Transverse colon (tissue), 4 donors: ENCODE measurements at regions not wholly inside any gene's neighbourhood (a gene's known extent, or its start where the extent isn't known, plus 50 kb on each side); places are given as distances from the start of the nearest gene placed in this dataset.

ENCODE experiments used
- DNase-seq: peaks from one replicate; pipeline ENCODE4 v3.0.0-alpha.2; 2019
- H3K27ac ChIP-seq, 4 donors: fragments of 200-600 bp; sonication (generic); 2 replicates each; pipeline ENCODE4 v1.5.1; 2016 to 2018; ENCODE audit warnings: inconsistent platforms in 4 of 4
- H3K27me3 ChIP-seq: fragments of 200-600 bp; sonication (generic); 2 replicates; pipeline ENCODE4 v1.5.1; 2017; ENCODE audit warnings: inconsistent platforms
- H3K36me3 ChIP-seq, 4 donors: fragments of 200-600 bp; sonication (generic); 2 replicates each; pipeline ENCODE4 v1.5.1; 2017 to 2019; ENCODE audit warnings: inconsistent platforms in 4 of 4
- H3K4me1 ChIP-seq, 4 donors: fragments of 200-600 bp; sonication (generic); 2 replicates each; pipeline ENCODE4 v1.5.1; 2017 to 2020; ENCODE audit warnings: inconsistent platforms in 4 of 4
- H3K4me3 ChIP-seq, 4 donors: fragments of 200-600 bp; sonication (generic); 1 replicate in 1 of 4; 2 replicates in 3 of 4; pipeline versions ENCODE4 v1.5.1 to v1.6.1; 2017 to 2019; ENCODE audit warnings: inconsistent platforms in 4 of 4
- H3K9me3 ChIP-seq, 2 donors: fragments of 200-600 bp; sonication (generic); 2 replicates each; pipeline ENCODE4 v1.5.1; 2017 to 2019; ENCODE audit warnings: inconsistent platforms in 2 of 2
- CTCF ChIP-seq, 5 experiments: fragments of 200-600 bp in 3 of 5; fragments of 450-650 bp in 2 of 5; sonication (generic) in 3 of 5; IDR thresholded peaks; 1 replicate in 2 of 5; 2 replicates in 3 of 5; pipeline ENCODE4 v1.5.1; 2016 to 2017; ENCODE audit warnings: antibody characterized with exemption in 5 of 5, inconsistent platforms in 3 of 5, mild to moderate bottlenecking in 2 of 5, moderate library complexity in 1 of 5
- EP300 ChIP-seq: sonication (generic); formaldehyde crosslinking; IDR thresholded peaks from one replicate; pipeline ENCODE4 v1.6.1; 2017; ENCODE audit warnings: antibody characterized with exemption, low read depth
- POLR2A ChIP-seq: fragments of 450-650 bp; IDR thresholded peaks from one replicate; pipeline ENCODE4 v1.6.1; 2016; ENCODE audit warnings: antibody characterized with exemption, mild to moderate bottlenecking, moderate library complexity
- POLR2AphosphoS5 ChIP-seq, 3 donors: sonication (generic); formaldehyde crosslinking; IDR thresholded peaks; one replicate each; pipeline ENCODE4 v1.6.1; 2016; ENCODE audit warnings: antibody characterized with exemption in 3 of 3
- WGBS, 2 donors: methylation state at CpG; one replicate each; pipeline ENCODE4 v1.1.5; 2018; ENCODE audit warnings: low coverage in 1 of 2; 5-methylcytosine and 5-hydroxymethylcytosine counted together
- in situ Hi-C, 4 donors: fragments of 200-750 bp; cut with MboI; loops; one replicate each; pipeline versions ENCODE4 v1.15.0 to v1.15.1; 2017; ENCODE audit warnings: low sequenced_read_pairs in 3 of 4, low pct_ligation_motif_present in 1 of 4, low pct_unique_long_range_greater_than_20kb in 1 of 4
- intact Hi-C: fragments of 100-400 bp; cut with DNase I; formaldehyde crosslinking; loops from one replicate; pipeline ENCODE4 v1.15.1; 2023; ENCODE audit warnings: low total_unique reads

DNA sequence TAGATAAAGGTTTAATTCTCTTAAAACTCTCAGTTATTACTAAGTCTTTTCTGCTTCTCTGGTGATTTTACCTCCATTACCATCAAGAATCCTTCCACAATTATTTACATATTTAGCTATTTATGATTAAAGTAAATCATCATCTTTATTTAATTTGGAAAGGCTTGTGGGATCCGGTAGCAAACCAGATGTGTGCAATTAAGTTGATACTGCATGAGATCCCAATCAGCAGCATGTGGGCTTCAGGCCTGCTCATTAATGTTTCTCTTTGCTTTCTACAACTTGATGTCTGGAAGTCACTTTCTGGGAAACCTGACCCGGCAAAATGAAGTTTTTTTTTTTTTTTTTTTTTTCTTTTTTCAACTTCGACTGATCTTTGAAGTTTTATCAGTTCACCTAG is 558.4 kb upstream of the ANO5 start:
- no peaks in the 10 kb centered on the region for H3K27me3 ChIP-seq
- 73 to 80% methylated on average over 3 of the region's 3 CpGs for WGBS, 2 donors
- in situ Hi-C loops = no loop called here
- no peak for DNase-seq
- no peak for TF ChIP-seq POLR2A
- intact Hi-C loops = no loop called here
- no peak overlapping the region for H3K27ac ChIP-seq
- peaks cover 0 to 2% of the 10 kb centered on the region in 2 donors for H3K9me3 ChIP-seq
- H3K4me1 ChIP-seq = no peaks in the 10 kb centered on the region
- H3K4me3 ChIP-seq = no peak overlapping the region
- no peaks in the 10 kb centered on the region for H3K36me3 ChIP-seq

- intact Hi-C loops = no loop called here
- no peak overlapping the region for H3K4me3 ChIP-seq
- no peak for TF ChIP-seq EP300
- no peak for TF ChIP-seq CTCF (IDR thresholded peaks at IDR 0.05)
- no peak for TF ChIP-seq POLR2AphosphoS5 (IDR thresholded peaks at IDR 0.05)
- no peak for TF ChIP-seq POLR2A
- H3K27ac ChIP-seq = no peak overlapping the region
- H3K36me3 ChIP-seq = no peaks in the 10 kb centered on the region
- DNase-seq = no peak
- peaks cover 0 to 2% of the 10 kb centered on the region in 2 donors for H3K9me3 ChIP-seq
- in situ Hi-C loops = no loop called here
- no peaks in the 10 kb centered on the region for H3K27me3 ChIP-seq
- H3K4me1 ChIP-seq = no peaks in the 10 kb centered on the region
These were observed 557.9 kb upstream of the ANO5 start for GRCh38 chr11:21634956-21635355.

DNA sequence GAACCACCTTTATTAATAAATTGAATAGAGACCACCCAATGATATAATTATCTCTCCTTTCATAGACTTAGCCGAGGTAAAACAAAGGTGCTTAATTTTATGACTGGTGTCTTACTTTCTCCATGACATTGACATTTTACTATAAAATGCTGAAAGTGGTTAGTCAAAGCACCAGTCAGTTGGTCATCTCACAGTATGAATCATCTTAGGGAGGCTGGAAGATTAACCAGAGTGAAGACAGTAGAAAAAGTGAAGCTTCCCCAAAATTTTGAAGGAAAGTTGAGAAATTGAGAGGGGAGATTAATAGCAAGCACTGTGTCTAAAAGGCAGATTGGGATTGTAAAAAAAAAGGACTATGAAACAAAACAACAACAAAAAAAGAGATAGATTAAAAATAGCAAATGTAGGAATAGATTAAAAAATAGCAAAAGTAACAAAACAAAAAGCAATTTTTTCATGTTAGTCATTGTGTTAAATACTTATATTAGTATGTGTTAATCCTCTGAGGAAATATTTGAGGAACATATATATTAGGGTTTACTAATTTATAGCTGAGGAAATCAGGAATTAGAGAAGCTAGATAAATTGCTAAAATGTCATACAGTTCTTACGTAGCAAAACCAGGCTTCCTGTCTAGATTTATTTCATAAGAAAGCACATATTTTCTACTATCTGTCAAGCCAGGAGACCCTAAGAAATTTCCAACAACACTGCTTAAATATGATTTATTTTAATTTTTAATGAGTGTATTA is 557.3 kb upstream of the ANO5 start:
- TF ChIP-seq POLR2A (no peak), EP300 (no peak), POLR2AphosphoS5 (IDR thresholded peaks at IDR 0.05) (no peak), CTCF (IDR thresholded peaks at IDR 0.05) (no peak)
- Histone ChIP-seq H3K27ac (no peak overlapping the region), H3K27me3 (no peaks in the 10 kb centered on the region), H3K4me1 (no peaks in the 10 kb centered on the region), H3K36me3 (no peaks in the 10 kb centered on the region), H3K9me3 (peaks cover 0 to 2% of the 10 kb centered on the region in 2 donors), H3K4me3 (no peak overlapping the region)
- DNase-seq = no peak
- WGBS, 2 donors = 37 to 46% methylated on average over 2 of the region's 2 CpGs
- intact Hi-C loops = no loop called here
- in situ Hi-C loops = no loop called here

GRCh38 chr11:21636561-21636960 is 556.3 kb upstream of the ANO5 start:
- intact Hi-C loops (no loop called here), in situ Hi-C loops (no loop called here)
- Histone ChIP-seq H3K36me3 (no peaks in the 10 kb centered on the region), H3K27me3 (no peaks in the 10 kb centered on the region), H3K4me3 (no peak overlapping the region), H3K9me3 (peaks cover 0 to 2% of the 10 kb centered on the region in 2 donors), H3K4me1 (no peaks in the 10 kb centered on the region), H3K27ac (no peak overlapping the region)
- no peak for DNase-seq
- no peak for TF ChIP-seq POLR2A
- TF ChIP-seq EP300 = no peak
- no peak for TF ChIP-seq POLR2AphosphoS5 (IDR thresholded peaks at IDR 0.05)
- no peak for TF ChIP-seq CTCF (IDR thresholded peaks at IDR 0.05)

- TF ChIP-seq POLR2A (no peak), EP300 (no peak), POLR2AphosphoS5 (IDR thresholded peaks at IDR 0.05) (no peak), CTCF (IDR thresholded peaks at IDR 0.05) (no peak)
- in situ Hi-C loops = no loop called here
- H3K27me3 ChIP-seq = no peaks in the 10 kb centered on the region
- H3K4me3 ChIP-seq = no peak overlapping the region
- WGBS, 2 donors = 38 to 67% methylated on average over 1 of the region's 1 CpG
- H3K27ac ChIP-seq = no peak overlapping the region
- intact Hi-C loops = no loop called here
- no peaks in the 10 kb centered on the region for H3K36me3 ChIP-seq
- H3K4me1 ChIP-seq = no peaks in the 10 kb centered on the region
- peaks cover 0 to 2% of the 10 kb centered on the region in 2 donors for H3K9me3 ChIP-seq
- DNase-seq = no peak
These were observed 552.4 kb upstream of the ANO5 start for GRCh38 chr11:21640491-21640890.
